DND-41 (cell line): ENCODE measurements at regions not wholly inside any gene's neighbourhood (a gene's known extent, or its start where the extent isn't known, plus 50 kb on each side); places are given as distances from the start of the nearest gene placed in this dataset.

ENCODE experiments used
- ATAC-seq: fragments of 200-7000 bp; cut with Tn5 transposase; 3 replicates; pipeline ENCODE4 v1.9.1; 2021; ENCODE audit warnings: low read depth; ENCODE audit not compliant: insufficient read depth
- DNase-seq: peaks from one replicate; pipeline ENCODE4 v3.0.0-alpha.2; 2020
- H2AFZ ChIP-seq: 2 replicates; pipeline ENCODE4 v1.6.0; 2012; ENCODE audit warnings: low read depth, low read length
- H3K27ac ChIP-seq: 2 replicates; pipeline ENCODE4 v1.5.1; 2012; ENCODE audit warnings: low read length, inconsistent platforms
- H3K27me3 ChIP-seq: fragments of 200-600 bp; sonication (generic); 2 replicates; pipeline ENCODE4 v1.6.0; 2012; ENCODE audit warnings: low read length, mild to moderate bottlenecking, inconsistent platforms; ENCODE audit not compliant: insufficient read depth, poor library complexity
- H3K36me3 ChIP-seq: 2 replicates; pipeline ENCODE4 v1.5.1; 2012; ENCODE audit warnings: low read length, inconsistent platforms; ENCODE audit not compliant: insufficient read depth
- H3K4me1 ChIP-seq: 2 replicates; pipeline ENCODE4 v1.5.1; 2012; ENCODE audit warnings: mild to moderate bottlenecking, low read length; ENCODE audit not compliant: insufficient read depth
- H3K4me2 ChIP-seq: 2 replicates; pipeline ENCODE4 v1.6.0; 2012; ENCODE audit warnings: mild to moderate bottlenecking, moderate library complexity, low read length, inconsistent platforms; ENCODE audit not compliant: insufficient read depth
- H3K4me3 ChIP-seq, 2 experiments: fragments of 200-600 bp in 1 of 2; shearing (Covaris generic) in 1 of 2; 2 replicates each; pipeline ENCODE4 v1.5.1; 2012 to 2016; ENCODE audit warnings: inconsistent platforms in 2 of 2, low read length in 2 of 2, mild to moderate bottlenecking in 2 of 2, low read depth in 1 of 2, moderate library complexity in 1 of 2
- H3K79me2 ChIP-seq: 2 replicates; pipeline ENCODE4 v1.6.0; 2012; ENCODE audit warnings: low read length, inconsistent platforms; ENCODE audit not compliant: insufficient read depth
- H3K9ac ChIP-seq: 2 replicates; pipeline ENCODE4 v1.6.0; 2012; ENCODE audit warnings: low read depth, mild to moderate bottlenecking, inconsistent platforms, low read length, moderate library complexity
- H3K9me3 ChIP-seq: 2 replicates; pipeline ENCODE4 v1.5.1; 2012; ENCODE audit warnings: low read length, moderate library complexity, mild to moderate bottlenecking, inconsistent platforms; ENCODE audit not compliant: insufficient read depth, severe bottlenecking
- H4K20me1 ChIP-seq: 2 replicates; pipeline ENCODE4 v1.6.0; 2012; ENCODE audit warnings: low read length; ENCODE audit not compliant: insufficient read depth
- CTCF ChIP-seq: IDR thresholded peaks from 2 replicates; pipeline ENCODE4 v1.5.1; 2012; ENCODE audit warnings: borderline replicate concordance, low read length, moderate library complexity, mild to moderate bottlenecking; ENCODE audit not compliant: poor library complexity, severe bottlenecking; ENCODE audit errors: extremely low read depth
- EZH2 ChIP-seq: IDR thresholded peaks from 3 replicates; pipeline ENCODE4 v1.6.1; 2012; ENCODE audit warnings: borderline replicate concordance, low read depth, mild to moderate bottlenecking, moderate library complexity, low read length, inconsistent platforms; ENCODE audit not compliant: severe bottlenecking

GRCh38 chr6:95366414-95366813 is 210.9 kb upstream of the MANEA start:
- ATAC-seq, result no peak
- H2AFZ ChIP-seq, result no peak overlapping the region
- no peak for TF ChIP-seq EZH2
- no peak for TF ChIP-seq CTCF
- no peak overlapping the region for H3K27ac ChIP-seq
- no peaks in the 10 kb centered on the region for H3K36me3 ChIP-seq
- no peaks in the 10 kb centered on the region for H3K79me2 ChIP-seq
- no peak for DNase-seq
- no peaks in the 10 kb centered on the region for H4K20me1 ChIP-seq
- no peaks in the 10 kb centered on the region for H3K9me3 ChIP-seq
- no peak overlapping the region for H3K9ac ChIP-seq
- H3K4me3 ChIP-seq, result no peak overlapping the region
- H3K4me1 ChIP-seq, result no peaks in the 10 kb centered on the region
- no peaks in the 10 kb centered on the region for H3K27me3 ChIP-seq
- no peak overlapping the region for H3K4me2 ChIP-seq

DNA sequence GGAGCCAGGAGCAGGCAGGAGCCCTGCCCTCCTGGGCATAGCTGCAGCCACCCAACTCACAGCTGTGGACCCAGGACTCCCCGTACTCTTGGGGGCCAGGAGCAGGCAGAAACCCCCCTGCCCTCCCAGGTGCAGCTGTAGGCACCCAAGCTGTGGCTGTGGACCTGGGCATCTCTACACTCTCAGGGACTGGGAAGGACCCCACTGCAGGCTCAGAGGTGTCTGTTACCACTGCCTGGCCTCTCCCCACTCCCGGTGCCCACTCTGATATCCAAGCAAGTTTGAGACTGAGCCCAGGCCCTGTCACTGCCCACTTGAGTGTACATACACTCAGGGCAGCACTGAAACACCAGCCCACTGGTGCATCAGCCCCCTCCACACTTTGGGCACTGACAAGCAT is 193.5 kb upstream of the MANEA start:
- no peaks in the 10 kb centered on the region for H3K9me3 ChIP-seq
- H3K79me2 ChIP-seq, result no peaks in the 10 kb centered on the region
- H3K4me1 ChIP-seq, result no peaks in the 10 kb centered on the region
- TF ChIP-seq EZH2, result no peak
- TF ChIP-seq CTCF, result no peak
- H3K36me3 ChIP-seq, result no peaks in the 10 kb centered on the region
- H2AFZ ChIP-seq, result no peak overlapping the region
- H3K27me3 ChIP-seq, result no peaks in the 10 kb centered on the region
- ATAC-seq (no peak), DNase-seq (no peak)
- no peak overlapping the region for H3K4me3 ChIP-seq
- no peak overlapping the region for H3K27ac ChIP-seq
- no peak overlapping the region for H3K9ac ChIP-seq
- no peaks in the 10 kb centered on the region for H4K20me1 ChIP-seq
- H3K4me2 ChIP-seq, result no peak overlapping the region

DNA sequence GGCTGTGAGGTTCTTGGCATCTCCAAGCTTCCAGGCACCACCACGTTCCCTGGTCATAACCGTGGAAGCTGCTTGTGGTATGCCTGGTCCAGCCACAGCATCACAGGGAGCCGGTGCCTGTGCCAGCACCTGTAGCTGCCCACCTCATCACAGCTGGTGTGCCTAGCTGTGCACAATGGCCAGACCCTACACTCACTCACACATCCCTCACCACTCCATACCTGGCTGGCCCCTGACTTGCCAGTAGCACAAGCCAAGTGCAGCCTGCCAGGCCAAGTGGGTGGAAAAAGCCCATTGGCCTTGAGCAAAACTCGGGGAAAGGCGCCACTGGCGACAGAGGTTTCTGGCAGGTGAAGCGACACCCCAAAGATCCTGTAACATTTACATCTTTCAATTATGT is 192.3 kb upstream of the MANEA start:
- Histone ChIP-seq H2AFZ (no peak overlapping the region), H3K4me3 (no peak overlapping the region), H3K4me1 (no peaks in the 10 kb centered on the region), H3K36me3 (no peaks in the 10 kb centered on the region), H3K9ac (no peak overlapping the region), H3K79me2 (no peaks in the 10 kb centered on the region), H3K9me3 (no peaks in the 10 kb centered on the region), H3K27me3 (no peaks in the 10 kb centered on the region), H3K4me2 (no peak overlapping the region), H4K20me1 (no peaks in the 10 kb centered on the region), H3K27ac (no peak overlapping the region)
- no peak for ATAC-seq
- DNase-seq, result no peak
- no peak for TF ChIP-seq CTCF
- TF ChIP-seq EZH2, result no peak

GRCh38 chr6:95387845-95388244 is 189.5 kb upstream of the MANEA start:
- H3K4me2 ChIP-seq, result no peak overlapping the region
- no peak for TF ChIP-seq CTCF
- TF ChIP-seq EZH2, result no peak
- no peak for ATAC-seq
- H3K27ac ChIP-seq, result no peak overlapping the region
- H3K79me2 ChIP-seq, result no peaks in the 10 kb centered on the region
- no peak for DNase-seq
- no peak overlapping the region for H2AFZ ChIP-seq
- no peaks in the 10 kb centered on the region for H4K20me1 ChIP-seq
- H3K27me3 ChIP-seq, result no peaks in the 10 kb centered on the region
- no peaks in the 10 kb centered on the region for H3K9me3 ChIP-seq
- no peaks in the 10 kb centered on the region for H3K4me1 ChIP-seq
- H3K36me3 ChIP-seq, result no peaks in the 10 kb centered on the region
- no peak overlapping the region for H3K4me3 ChIP-seq
- H3K9ac ChIP-seq, result no peak overlapping the region
